Ishikawa (cell line): ENCODE measurements at regions not wholly inside any gene's neighbourhood (a gene's known extent, or its start where the extent isn't known, plus 50 kb on each side); places are given as distances from the start of the nearest gene placed in this dataset.

Source experiments
- CEBPB ChIP-seq: IDR thresholded peaks from 2 replicates; pipeline ENCODE4 v1.6.1; 2012
- CREB1 ChIP-seq: IDR thresholded peaks from 2 replicates; pipeline ENCODE4 v1.6.1; 2012; ENCODE audit warnings: low read depth
- EGR1 ChIP-seq: IDR thresholded peaks from 2 replicates; pipeline ENCODE4 v1.6.1; 2012
- EP300 ChIP-seq: IDR thresholded peaks from 2 replicates; pipeline ENCODE4 v1.6.1; 2012; ENCODE audit warnings: borderline replicate concordance
- FOXM1 ChIP-seq: IDR thresholded peaks from 2 replicates; pipeline ENCODE4 v1.6.1; 2012; ENCODE audit warnings: low read depth, borderline replicate concordance
- NFIC ChIP-seq: IDR thresholded peaks from 2 replicates; pipeline ENCODE4 v1.6.1; 2012
- RAD21 ChIP-seq: IDR thresholded peaks from 2 replicates; pipeline ENCODE4 v1.6.1; 2012; ENCODE audit warnings: low read depth
- REST ChIP-seq: IDR thresholded peaks from 2 replicates; pipeline ENCODE4 v1.6.1; 2012; ENCODE audit warnings: low read depth, mild to moderate bottlenecking
- TAF1 ChIP-seq: IDR thresholded peaks from 2 replicates; pipeline ENCODE4 v1.6.1; 2012; ENCODE audit warnings: low read depth, mild to moderate bottlenecking
- TCF12 ChIP-seq: IDR thresholded peaks from 2 replicates; pipeline ENCODE4 v1.6.1; 2012; ENCODE audit warnings: low read depth
- TEAD4 ChIP-seq: IDR thresholded peaks from 2 replicates; pipeline ENCODE4 v1.6.1; 2012
- USF1 ChIP-seq: IDR thresholded peaks from 2 replicates; pipeline ENCODE4 v1.6.1; 2012
- YY1 ChIP-seq: IDR thresholded peaks from 2 replicates; pipeline ENCODE4 v1.6.1; 2012; ENCODE audit warnings: low read depth
- ZBTB7A ChIP-seq: IDR thresholded peaks from 2 replicates; pipeline ENCODE4 v1.6.1; 2012; ENCODE audit warnings: low read depth
- TF ChIP-seq, protein P1 (sequence below): IDR thresholded peaks from 2 replicates; pipeline ENCODE4 v1.6.1; 2012

- TF ChIP-seq USF1 (no peak), NFIC (no peak), EGR1 (no peak), ZBTB7A (no peak), EP300 (no peak), TCF12 (no peak), REST (no peak), YY1 (no peak), TAF1 (no peak), CEBPB (no peak), TEAD4 (no peak), CREB1 (no peak), RAD21 (no peak), FOXM1 (no peak)
- TF ChIP-seq, protein P1, sequence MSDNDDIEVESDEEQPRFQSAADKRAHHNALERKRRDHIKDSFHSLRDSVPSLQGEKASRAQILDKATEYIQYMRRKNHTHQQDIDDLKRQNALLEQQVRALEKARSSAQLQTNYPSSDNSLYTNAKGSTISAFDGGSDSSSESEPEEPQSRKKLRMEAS, result no peak
Observed at GRCh38 chr12:90826036-90826435, 128.9 kb downstream of the CCER1 start.

DNA sequence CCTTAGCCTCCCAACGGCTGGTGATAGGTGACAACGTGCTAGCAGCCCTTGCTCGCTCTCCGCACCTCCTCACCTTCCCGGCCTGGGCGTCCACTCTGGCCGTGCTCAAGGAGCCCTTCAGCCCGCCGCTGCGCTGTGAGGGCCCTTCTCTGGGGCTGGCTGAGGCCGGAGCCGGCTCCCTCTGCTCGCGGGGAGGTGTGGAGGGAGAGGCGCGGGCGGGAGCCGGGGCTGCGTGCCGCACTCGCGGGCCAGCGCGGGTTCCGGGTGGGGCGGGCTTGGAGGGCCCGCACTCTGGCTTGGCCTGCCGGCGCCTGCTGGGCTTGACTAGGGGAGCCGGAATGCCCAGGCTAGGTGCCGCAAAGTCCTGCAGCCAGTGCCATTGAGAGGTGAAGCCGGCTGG, 131.1 kb downstream of the CCER1 start:
- TF ChIP-seq REST (no peak), USF1 (no peak), NFIC (no peak), TEAD4 (no peak), YY1 (no peak), EGR1 (no peak), FOXM1 (no peak), EP300 (no peak), TAF1 (no peak), RAD21 (no peak), ZBTB7A (no peak), CREB1 (no peak), TCF12 (no peak)
- TF ChIP-seq, protein P1, result no peak

DNA sequence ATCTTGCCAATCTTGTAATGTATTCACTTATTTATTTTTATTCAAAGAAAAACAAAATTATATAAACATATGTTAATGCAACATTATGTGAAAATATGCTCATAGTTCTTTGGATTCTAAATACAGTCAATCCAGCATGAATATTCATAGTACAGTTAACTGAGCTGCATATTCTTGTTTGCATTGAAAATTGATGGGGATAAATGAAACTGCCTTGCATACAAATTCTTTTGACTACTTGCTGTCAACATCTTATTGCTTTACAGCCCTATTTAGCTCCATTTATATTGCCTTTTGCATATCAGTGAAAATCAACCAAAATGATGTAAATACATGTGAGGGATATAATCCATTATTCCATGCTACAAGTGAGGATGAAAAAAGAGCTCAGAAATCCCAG, 135.3 kb downstream of the CCER1 start:
- TF ChIP-seq REST, result no peak
- no peak for TF ChIP-seq USF1
- no peak for TF ChIP-seq CREB1
- TF ChIP-seq CEBPB, result no peak
- TF ChIP-seq EP300, result no peak
- no peak for TF ChIP-seq FOXM1
- no peak for TF ChIP-seq EGR1
- no peak for TF ChIP-seq TEAD4

- no peak for TF ChIP-seq ZBTB7A
- TF ChIP-seq NFIC, result peak; percentile 38; the same call in 1 of the 2 replicates
Observed at GRCh38 chr12:90816353-90817089, 138.5 kb downstream of the CCER1 start.
